Common myeloid progenitor, CD34-positive (primary cell): ENCODE measurements at regions not wholly inside any gene's neighbourhood (a gene's known extent, or its start where the extent isn't known, plus 50 kb on each side); places are given as distances from the start of the nearest gene placed in this dataset.

Experiments
- CTCF ChIA-PET: fragments of 350-600 bp; sonication (Branson Sonifier 250); formaldehyde crosslinking; loops from one replicate; lab custom pipeline; 2021; ENCODE audit warnings: antibody characterized with exemption; lab: Charles Lee
- POLR2A ChIA-PET: fragments of 350-600 bp; sonication (Branson Sonifier 250); formaldehyde crosslinking; loops from one replicate; lab custom pipeline; 2021; ENCODE audit warnings: antibody characterized with exemption; lab: Charles Lee
- DNase-seq, 3 donors: peaks; one replicate each; pipeline versions ENCODE4 v3.0.0 to v3.0.0-alpha.2; 2013
- H3K27ac ChIP-seq, 2 experiments: 1 replicate in 1 of 2; 2 replicates in 1 of 2; pipeline ENCODE4 v1.7.0; 2013; ENCODE audit warnings: inconsistent platforms in 2 of 2, low read length in 2 of 2, mild to moderate bottlenecking in 2 of 2, low read depth in 1 of 2, moderate library complexity in 1 of 2; ENCODE audit not compliant: severe bottlenecking in 2 of 2, insufficient read depth in 1 of 2, poor library complexity in 1 of 2
- H3K27me3 ChIP-seq, 5 experiments: replicated peaks in 2 of 5; 1 replicate in 3 of 5; 2 replicates in 2 of 5; pipeline versions ENCODE4 v1.6.1 to v1.7.0; 2013; ENCODE audit warnings: low read length in 4 of 5, mild to moderate bottlenecking in 2 of 5, moderate library complexity in 2 of 5, inconsistent platforms in 1 of 5; ENCODE audit not compliant: insufficient read depth in 5 of 5, control insufficient read depth in 4 of 5
- H3K36me3 ChIP-seq, 4 experiments: 1 replicate in 2 of 4; 2 replicates in 2 of 4; pipeline versions ENCODE4 v1.6.1 to v1.7.0; 2013; ENCODE audit warnings: low read length in 3 of 4, control low read depth in 1 of 4, mild to moderate bottlenecking in 1 of 4; ENCODE audit not compliant: control insufficient read depth in 4 of 4, insufficient read depth in 4 of 4
- H3K4me1 ChIP-seq, 4 experiments: 1 replicate in 3 of 4; 2 replicates in 1 of 4; pipeline versions ENCODE4 v1.6.1 to v1.7.1; 2013; ENCODE audit warnings: low read length in 3 of 4, mild to moderate bottlenecking in 3 of 4, control low read depth in 1 of 4, inconsistent platforms in 1 of 4, moderate library complexity in 1 of 4; ENCODE audit not compliant: control insufficient read depth in 4 of 4, insufficient read depth in 4 of 4; ENCODE audit errors: control extremely low read depth in 1 of 4
- H3K4me3 ChIP-seq, 7 experiments: 1 replicate in 4 of 7; 2 replicates in 3 of 7; pipeline versions ENCODE4 v1.5.1 to v1.7.0; 2013; ENCODE audit warnings: mild to moderate bottlenecking in 7 of 7, low read length in 6 of 7, moderate library complexity in 6 of 7, inconsistent platforms in 2 of 7, low read depth in 2 of 7, control low read depth in 1 of 7; ENCODE audit not compliant: insufficient read depth in 4 of 7, control insufficient read depth in 1 of 7; ENCODE audit errors: extremely low read depth in 1 of 7
- H3K9me3 ChIP-seq, 5 experiments: 1 replicate in 4 of 5; 2 replicates in 1 of 5; pipeline versions ENCODE4 v1.6.1 to v1.7.1; 2013; ENCODE audit warnings: low read length in 4 of 5, mild to moderate bottlenecking in 2 of 5, inconsistent platforms in 1 of 5, low read depth in 1 of 5, moderate library complexity in 1 of 5; ENCODE audit not compliant: control insufficient read depth in 4 of 5, insufficient read depth in 2 of 5; ENCODE audit errors: control extremely low read depth in 1 of 5
- WGBS: methylation state at CpG from one replicate; pipeline ENCODE4 v1.1.5; 2013; ENCODE audit not compliant: insufficient coverage; 5-methylcytosine and 5-hydroxymethylcytosine counted together

GRCh38 chr10:128286762-128287500 is 160.7 kb upstream of the MKI67 start:
- Histone ChIP-seq H3K36me3 (no peaks in the 10 kb centered on the region), H3K27ac (no peak overlapping the region), H3K9me3 (peaks cover 0 to 21% (median 12%) of the 10 kb centered on the region in 5 experiments), H3K4me3 (peak overlapping the region in 3 of 7 experiments; percentile 7 to 45 (median 26)), H3K4me1 (peaks cover 0 to 7% (median 3%) of the 10 kb centered on the region in 4 experiments), H3K27me3 (peaks cover 14 to 64% (median 30%) of the 10 kb centered on the region in 5 experiments)
- WGBS: 3% methylated on average over 49 of the region's 63 CpGs
- CTCF ChIA-PET: interaction anchor here (1.7 to 3.3 kb wide), 3 partner anchors 10 to 18 kb away, joined by 4 to 13 read pairs (median 4); no protein-coding TSS in a partner anchor
- POLR2A ChIA-PET: no interaction called here
- peak in 2 of 3 donors; percentile 27 to 52 for DNase-seq

GRCh38 chr10:128287921-128288320 is 161.7 kb upstream of the MKI67 start:
- WGBS: 96% methylated on average over 6 of the region's 6 CpGs
- H3K27me3 ChIP-seq: peaks cover 14 to 64% (median 30%) of the 10 kb centered on the region in 5 experiments
- H3K9me3 ChIP-seq: peaks cover 0 to 21% (median 12%) of the 10 kb centered on the region in 5 experiments
- CTCF ChIA-PET: interaction anchor here (1.7 to 3.3 kb wide), 3 partner anchors 9 to 19 kb away, joined by 4 to 13 read pairs (median 4); no protein-coding TSS in a partner anchor
- POLR2A ChIA-PET: interaction anchor here (0.7 kb wide), 1 partner anchor 1861 kb away, joined by 3 read pairs; no protein-coding TSS in a partner anchor
- DNase-seq: no peak
- no peak overlapping the region for H3K4me3 ChIP-seq
- no peaks in the 10 kb centered on the region for H3K36me3 ChIP-seq
- no peak overlapping the region for H3K27ac ChIP-seq
- H3K4me1 ChIP-seq: peaks cover 0 to 7% (median 3%) of the 10 kb centered on the region in 4 experiments

DNA sequence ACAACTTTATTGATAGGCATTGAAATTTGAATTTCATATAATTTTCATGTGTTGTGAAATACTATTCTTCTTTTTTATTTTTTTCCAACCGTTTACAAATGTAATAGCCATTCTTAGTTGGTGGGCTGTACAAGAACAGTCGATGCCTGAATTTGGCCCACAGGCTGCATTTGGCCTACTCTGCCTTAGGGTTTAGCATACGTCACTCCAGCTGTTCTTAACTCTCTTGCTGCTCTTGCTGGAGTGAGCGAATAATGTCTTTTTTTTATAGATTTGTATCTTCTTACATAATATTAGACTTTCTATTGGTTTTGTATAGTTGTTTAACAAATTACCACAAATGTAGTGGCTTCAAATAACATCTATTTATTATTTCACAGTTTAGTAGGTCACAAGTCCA is 163.4 kb upstream of the MKI67 start:
- CTCF ChIA-PET: no interaction called here
- H3K9me3 ChIP-seq: peaks cover 0 to 21% (median 12%) of the 10 kb centered on the region in 5 experiments
- H3K27me3 ChIP-seq: peaks cover 14 to 53% (median 25%) of the 10 kb centered on the region in 5 experiments

GRCh38 chr10:128295003-128295402 is 168.8 kb upstream of the MKI67 start:
- H3K4me3 ChIP-seq: no peak overlapping the region
- H3K4me1 ChIP-seq: peaks cover 0 to 3% (median 0%) of the 10 kb centered on the region in 4 experiments
- DNase-seq: no peak
- peaks cover 0 to 4% (median under 1%) of the 10 kb centered on the region in 5 experiments for H3K27me3 ChIP-seq
- no peaks in the 10 kb centered on the region for H3K36me3 ChIP-seq
- no peak overlapping the region for H3K27ac ChIP-seq
- ChIA-PET POLR2A (interaction anchor here (0.6 kb wide), 1 partner anchor 225 kb away, joined by 4 read pairs; no protein-coding TSS in a partner anchor), CTCF (interaction anchor here (1.0 kb wide), 1 partner anchor 35 kb away, joined by 4 read pairs; no protein-coding TSS in a partner anchor)
- 91% methylated on average over 4 of the region's 7 CpGs for WGBS
- peaks cover 0 to 16% (median 11%) of the 10 kb centered on the region in 5 experiments for H3K9me3 ChIP-seq

More for the DNA sequence above, 163.4 kb upstream of the MKI67 start:
- H3K27ac ChIP-seq: no peak overlapping the region
- H3K4me1 ChIP-seq: peaks cover 0 to 10% (median 4%) of the 10 kb centered on the region in 4 experiments
- 100% methylated on average over 1 of the region's 4 CpGs for WGBS
- no peaks in the 10 kb centered on the region for H3K36me3 ChIP-seq
- H3K4me3 ChIP-seq: no peak overlapping the region
- no peak for DNase-seq
- POLR2A ChIA-PET: no interaction called here

DNA sequence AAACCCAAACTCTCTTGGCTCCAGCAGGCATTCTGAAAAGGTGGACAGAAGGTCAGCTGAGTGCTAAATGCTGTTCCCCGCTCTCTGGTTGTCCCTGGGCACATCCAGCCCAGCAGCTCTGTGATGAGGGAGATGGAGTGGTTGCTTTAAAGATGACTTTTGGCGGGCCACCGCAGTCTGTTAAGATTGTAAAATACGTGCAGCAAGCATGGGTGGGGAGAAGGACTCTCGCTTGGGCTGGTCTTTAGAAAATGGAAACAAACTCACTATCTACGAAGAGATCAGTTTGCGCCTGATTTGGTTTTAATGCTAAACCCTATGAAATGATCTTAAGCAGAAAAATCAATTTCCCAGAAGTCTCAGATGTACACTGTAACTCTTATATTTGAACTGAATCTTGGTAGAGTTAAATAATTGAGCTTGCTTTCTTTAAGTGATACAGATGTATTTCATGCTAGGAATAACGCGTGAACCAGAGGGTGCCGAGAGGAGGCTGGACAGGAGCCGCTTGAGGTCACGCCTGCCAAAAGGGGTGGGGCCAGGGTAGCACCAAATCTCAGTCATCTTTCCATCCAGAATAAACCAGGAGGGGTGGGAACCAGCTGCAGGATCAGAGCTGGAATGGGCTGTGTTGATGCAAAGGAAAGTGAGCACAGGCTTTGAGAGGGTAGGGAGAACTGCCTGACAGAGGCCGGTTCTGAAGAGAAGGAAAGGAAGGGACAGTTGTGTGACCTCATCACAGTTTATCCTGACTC is 170.2 kb upstream of the MKI67 start:
- POLR2A ChIA-PET: no interaction called here
- H3K4me1 ChIP-seq: peaks cover 0 to 3% (median 0%) of the 10 kb centered on the region in 4 experiments
- no peak for DNase-seq
- H3K4me3 ChIP-seq: no peak overlapping the region
- WGBS: 100% methylated on average over 9 of the region's 13 CpGs
- no peaks in the 10 kb centered on the region for H3K36me3 ChIP-seq
- peaks cover 0 to 2% (median 0%) of the 10 kb centered on the region in 5 experiments for H3K27me3 ChIP-seq
- H3K9me3 ChIP-seq: peaks cover 0 to 2% (median 0%) of the 10 kb centered on the region in 5 experiments
- CTCF ChIA-PET: interaction anchor here (1.6 kb wide), 1 partner anchor 9 kb away, joined by 4 read pairs; no protein-coding TSS in a partner anchor
- no peak overlapping the region for H3K27ac ChIP-seq

GRCh38 chr10:128297709-128298378 is 171.6 kb upstream of the MKI67 start:
- 95% methylated on average over 11 of the region's 11 CpGs for WGBS
- H3K4me1 ChIP-seq: peaks cover 0 to 3% (median 0%) of the 10 kb centered on the region in 4 experiments
- ChIA-PET POLR2A (no interaction called here), CTCF (interaction anchor here (1.6 kb wide), 1 partner anchor 10 kb away, joined by 4 read pairs; no protein-coding TSS in a partner anchor)
- peaks cover 0 to 5% (median 0%) of the 10 kb centered on the region in 5 experiments for H3K9me3 ChIP-seq
- no peak overlapping the region for H3K27ac ChIP-seq
- H3K27me3 ChIP-seq: peaks cover 0 to 2% (median 0%) of the 10 kb centered on the region in 5 experiments
- no peaks in the 10 kb centered on the region for H3K36me3 ChIP-seq
- no peak for DNase-seq
- no peak overlapping the region for H3K4me3 ChIP-seq
